Suppressor macrophage treated with lipopolysaccharide for 1 hour (primary cell): ENCODE measurements at regions not wholly inside any gene's neighbourhood (a gene's known extent, or its start where the extent isn't known, plus 50 kb on each side); places are given as distances from the start of the nearest gene placed in this dataset.
"Not testable (repeated sequence)": the region's sequence is repeated elsewhere in the genome, so short reads cannot be mapped to it uniquely, and the experiment has no call there.

ENCODE experiments used
- DNase-seq, 3 donors: peaks; one replicate each; pipeline ENCODE4 v3.0.0-alpha.2; 2020 to 2022

DNA sequence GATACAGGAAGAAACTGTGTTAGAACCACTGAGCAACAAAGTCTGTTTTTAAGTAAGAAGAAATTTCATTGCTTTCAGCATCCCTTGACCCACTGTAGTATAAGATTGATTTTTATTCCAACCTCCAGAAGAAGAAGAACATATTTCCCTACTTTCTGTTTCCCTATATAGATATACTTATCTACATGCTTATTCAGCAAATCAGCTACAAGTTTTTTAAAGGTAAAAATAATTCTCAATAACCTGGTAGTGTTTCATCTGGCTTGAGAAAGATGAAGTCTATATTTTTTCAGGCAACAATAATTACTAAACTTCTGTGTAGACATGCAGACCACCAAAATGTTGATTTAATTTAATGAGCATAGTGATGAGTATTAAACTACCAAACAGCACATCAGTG, 201.0 kb downstream of the OSTF1 start:
- DNase-seq, result no peak

DNA sequence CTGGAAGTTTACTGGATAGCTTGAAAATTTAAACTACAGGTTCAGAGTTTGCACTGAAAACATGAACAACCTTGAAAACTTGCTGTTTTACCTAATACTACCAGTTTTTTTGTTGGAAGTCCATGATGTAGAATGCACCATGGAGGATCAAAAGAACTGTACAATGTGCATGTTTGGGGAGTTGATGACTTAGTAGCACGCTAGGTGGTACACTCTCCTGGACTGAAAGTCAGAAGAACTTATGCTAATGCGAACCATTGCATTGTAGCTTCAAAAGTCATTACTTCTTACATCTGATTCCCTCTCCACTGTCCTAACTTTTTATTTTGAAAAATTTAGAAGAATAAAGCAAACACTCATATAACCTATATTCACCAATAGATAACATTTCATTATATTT, 211.0 kb downstream of the OSTF1 start:
- no peak for DNase-seq

DNA sequence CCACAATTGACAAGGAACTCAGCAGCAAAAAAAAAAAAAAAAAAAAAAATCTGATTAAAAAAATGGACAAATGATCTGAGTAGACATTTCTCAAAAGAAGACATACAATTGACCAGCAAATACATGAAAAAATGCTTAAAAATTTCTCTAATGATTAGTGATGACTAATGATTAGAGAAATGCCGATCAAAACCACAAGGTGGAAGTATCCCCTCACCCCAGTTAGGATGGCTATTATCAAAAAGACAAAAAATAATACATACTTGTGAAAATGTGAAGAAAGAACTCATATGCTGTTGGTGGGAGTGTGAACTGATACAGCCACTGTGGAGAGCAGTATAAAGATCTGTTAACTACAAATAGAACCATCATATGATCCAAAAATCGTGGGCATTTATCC, 245.3 kb downstream of the OSTF1 start:
- peak in 1 of 3 donors; percentile 1 for DNase-seq

DNA sequence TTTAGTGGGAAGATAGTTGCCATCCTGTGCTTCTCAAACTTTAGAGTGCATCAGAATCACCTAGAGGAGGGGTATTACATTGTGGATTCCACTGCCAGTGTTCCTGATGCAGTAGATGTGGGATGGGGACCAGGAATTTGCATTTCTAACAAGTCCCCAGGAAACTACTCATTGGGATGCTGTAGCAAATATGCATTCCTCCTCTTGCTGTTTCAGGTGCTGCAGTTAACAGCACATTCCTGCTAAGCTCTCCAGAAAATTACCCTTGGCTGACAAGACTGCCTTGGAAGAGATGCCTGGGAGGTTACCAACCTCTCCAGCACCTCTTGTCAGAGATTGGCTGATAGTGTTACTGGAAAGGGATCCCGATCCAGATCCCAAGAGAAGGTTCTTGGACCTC, 270.5 kb downstream of the OSTF1 start:
- no peak for DNase-seq

DNA sequence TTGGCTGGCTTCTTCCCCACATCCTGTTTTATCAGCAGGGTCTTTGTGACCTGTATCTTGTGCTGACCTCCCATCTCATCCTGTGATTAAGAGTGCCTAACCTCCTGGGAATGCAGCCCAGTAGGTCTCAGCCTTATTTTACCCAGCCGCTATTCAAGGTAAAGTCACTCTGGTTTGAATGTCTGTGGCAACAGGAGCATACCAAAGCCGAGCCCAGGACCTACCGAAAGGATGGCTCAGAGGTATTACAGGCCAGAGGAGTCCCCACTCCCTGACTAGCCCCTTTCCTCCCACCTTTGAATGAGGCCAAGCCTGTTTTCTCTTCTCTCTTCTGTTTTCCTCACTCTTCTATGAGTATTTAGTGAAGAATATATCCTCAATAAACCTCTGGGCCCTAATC, 271.3 kb downstream of the OSTF1 start:
- DNase-seq, result no peak

DNA sequence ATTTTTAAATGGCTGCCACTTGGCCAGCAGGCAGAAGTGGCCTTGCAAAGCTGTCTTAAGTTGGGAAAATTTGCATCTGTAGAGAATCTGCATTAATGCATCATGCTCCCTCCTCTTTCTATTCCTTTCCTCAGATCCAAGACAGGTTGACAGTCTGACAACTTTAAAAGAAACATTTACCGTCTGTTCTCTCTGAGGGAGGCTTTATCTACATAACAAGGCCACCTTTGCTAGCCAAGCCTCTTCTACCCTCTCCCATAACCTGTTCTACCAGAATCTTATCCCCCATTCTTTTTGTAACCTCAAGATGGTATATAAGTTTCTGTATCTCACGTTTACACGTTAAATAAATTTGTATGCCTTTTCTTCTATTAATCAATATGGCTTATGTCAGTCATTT, 271.9 kb downstream of the OSTF1 start:
- DNase-seq, result no peak

DNA sequence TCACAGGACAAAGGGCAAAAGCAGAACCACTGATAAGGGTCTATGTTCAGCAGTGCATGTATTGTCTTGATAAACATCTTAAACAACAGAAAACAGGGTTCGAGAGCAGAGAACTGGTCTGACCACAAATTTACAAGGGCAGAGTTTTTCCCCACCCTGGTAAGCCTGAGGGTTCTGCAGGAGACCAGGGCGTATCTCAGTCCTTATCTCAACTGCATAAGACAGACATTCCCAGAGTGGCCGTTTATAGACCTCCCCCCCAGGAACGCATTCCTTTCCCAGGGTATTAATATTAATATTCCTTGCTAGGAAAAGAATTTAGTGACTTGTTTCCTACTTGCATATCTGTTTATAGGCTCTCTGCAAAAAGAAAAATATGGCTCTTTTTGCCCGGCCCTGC, 274.1 kb downstream of the OSTF1 start:
- DNase-seq, result not testable (repeated sequence)

DNA sequence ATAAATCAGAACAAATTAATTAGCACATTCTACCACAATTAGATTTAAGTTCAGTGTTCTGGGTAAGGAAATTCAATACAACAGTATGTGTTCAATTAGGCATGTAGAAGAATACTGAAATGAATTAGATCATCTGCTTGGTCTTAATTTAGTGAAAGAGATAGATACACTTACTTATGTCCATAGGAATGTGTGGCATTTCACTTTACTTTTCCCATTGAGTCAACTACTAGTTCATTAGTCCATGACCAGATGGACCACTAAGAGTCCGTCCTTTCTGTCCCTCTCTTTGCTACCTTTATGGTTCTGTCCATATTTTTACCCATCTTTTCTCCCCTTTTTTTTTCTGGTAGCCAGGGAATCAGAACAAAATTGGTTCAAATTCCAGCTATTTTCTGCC, 276.9 kb downstream of the OSTF1 start:
- DNase-seq, result no peak

DNA sequence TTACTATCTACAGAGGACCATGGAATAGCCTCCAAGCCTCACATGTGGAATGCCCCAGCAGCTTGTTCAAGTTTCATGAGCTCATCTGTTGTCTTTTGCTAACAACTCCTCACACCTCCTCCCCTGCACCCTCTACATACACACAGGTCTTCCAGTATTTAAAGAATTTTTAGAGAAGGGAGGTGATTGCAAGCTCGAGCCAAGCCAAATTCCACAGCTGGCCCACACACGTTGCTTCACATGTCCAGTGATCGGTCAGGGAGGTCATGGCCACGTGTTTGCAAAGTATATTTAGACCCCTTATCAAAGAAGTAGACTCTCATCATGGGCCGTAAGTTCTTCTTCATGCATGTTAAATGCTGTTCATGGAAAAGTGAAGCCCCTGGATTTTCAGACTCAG, 281.7 kb downstream of the OSTF1 start:
- DNase-seq, result no peak

DNA sequence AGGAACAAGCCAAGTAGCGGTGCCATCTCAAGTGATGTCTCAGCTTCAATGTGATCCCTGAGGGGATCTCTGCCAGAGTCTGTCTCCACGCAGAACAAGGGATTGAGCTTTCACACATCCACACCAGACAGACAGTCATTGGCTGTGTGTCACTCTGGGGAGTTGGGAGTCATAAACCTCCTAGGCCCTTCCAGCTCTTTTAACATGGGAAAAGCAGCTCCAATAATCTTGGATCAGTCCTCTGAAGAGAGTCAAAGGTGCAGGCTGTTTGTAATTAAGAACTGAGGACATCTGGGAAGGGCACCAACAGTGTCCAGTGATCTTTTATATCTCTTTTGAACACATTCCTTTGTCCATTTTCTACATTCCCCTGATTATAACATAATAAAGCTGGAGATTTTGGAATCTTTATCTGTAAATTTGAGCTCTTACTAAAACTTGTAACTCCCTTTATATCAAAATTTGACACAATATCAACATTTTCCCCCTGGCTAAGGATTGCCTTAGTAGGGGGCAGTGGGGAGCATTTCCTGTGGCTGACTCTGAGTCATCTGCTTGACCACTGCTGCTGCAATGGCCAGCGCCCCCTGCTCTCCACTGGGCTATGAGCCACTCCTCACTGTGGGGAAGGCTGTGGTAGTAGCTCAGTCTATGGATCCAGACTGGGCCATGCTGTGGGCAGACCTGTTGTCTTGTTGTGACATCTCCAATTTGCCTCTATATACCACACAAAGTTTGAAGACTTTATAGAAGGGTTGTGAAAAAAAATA, 284.4 kb downstream of the OSTF1 start:
- DNase-seq, result no peak

DNA sequence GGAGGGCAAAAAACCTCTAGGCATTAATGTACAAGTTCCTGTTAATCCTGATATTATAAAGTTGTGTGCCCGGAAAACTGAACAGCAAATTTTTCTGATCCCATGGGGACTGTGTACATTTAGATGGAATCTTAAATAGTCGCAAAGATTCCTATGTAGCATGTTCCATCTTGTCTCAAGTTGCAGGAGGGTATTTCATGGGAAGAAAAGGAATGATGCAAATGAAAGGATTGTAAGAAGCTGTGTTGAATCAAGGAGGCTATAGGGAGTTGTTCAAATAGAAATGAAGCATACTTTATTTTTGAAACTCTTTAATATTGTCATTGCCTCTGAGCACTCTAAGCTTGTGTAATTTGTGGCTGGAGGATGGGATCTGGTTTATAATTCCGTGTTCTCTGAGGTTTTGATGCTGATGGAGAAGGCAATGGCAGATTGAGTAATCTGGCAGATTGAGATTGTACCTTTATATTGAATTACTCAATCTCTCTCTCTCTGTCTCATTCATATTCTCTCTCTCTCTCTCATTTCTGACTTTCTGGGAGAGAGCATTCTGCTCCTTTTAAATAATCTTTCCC, 288.5 kb downstream of the OSTF1 start:
- no peak for DNase-seq

DNA sequence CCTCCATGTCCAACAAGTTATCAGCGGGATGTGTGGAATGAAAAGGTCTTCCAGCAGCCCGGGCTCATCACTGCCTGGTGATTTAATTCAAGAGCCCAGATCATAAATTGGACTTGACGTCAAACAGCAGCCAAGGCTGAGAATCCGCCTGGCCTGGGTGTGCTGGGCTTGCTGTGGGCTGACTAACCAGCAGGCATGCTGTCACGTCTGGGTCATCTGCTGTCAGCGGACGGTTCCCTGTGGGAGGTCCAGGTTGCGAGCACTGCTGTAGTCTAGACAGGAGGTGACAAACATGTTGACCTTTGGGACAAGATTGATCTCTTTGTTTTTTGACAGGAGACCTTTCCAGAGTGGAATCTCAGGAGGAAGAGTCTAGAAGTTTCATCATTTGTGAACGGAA, 289.7 kb downstream of the OSTF1 start:
- DNase-seq, result no peak

DNA sequence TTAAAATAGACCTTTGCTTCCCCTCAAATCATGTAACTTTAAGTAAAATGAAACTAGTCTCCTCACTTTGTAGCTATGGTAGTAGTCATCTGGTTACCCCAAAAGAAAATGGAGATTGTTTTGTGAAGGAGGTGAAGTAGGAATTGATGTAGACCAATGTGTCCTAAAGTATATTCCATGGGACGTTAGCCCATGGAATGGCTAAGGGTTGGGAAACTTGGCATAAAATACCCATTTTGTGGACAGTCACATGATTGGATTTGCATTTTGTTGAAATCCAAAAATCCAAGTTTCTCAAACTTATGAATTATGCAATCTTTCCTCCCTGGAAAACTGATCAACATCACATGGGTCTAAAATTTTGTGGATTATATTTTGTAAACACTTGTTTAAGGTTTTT, 290.6 kb downstream of the OSTF1 start:
- no peak for DNase-seq

DNA sequence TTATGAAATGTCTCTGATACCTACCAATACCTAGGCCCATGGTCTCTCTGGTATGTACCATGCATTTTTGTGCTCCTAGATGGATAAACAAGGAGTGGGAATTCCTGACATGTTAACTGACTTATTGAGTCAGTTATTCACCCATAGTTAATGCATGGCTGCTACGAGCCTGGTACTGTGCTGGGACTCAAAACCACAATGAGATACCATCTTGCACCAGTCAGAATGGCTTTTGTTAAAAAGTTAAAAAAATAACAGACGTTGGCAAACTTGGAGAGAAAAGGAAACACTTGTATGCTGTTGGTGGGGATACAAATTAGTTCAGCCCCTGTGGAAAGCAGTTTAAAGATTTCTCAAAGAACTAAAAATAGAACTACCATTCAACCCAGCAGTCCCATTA, 293.8 kb downstream of the OSTF1 start:
- no peak for DNase-seq

DNA sequence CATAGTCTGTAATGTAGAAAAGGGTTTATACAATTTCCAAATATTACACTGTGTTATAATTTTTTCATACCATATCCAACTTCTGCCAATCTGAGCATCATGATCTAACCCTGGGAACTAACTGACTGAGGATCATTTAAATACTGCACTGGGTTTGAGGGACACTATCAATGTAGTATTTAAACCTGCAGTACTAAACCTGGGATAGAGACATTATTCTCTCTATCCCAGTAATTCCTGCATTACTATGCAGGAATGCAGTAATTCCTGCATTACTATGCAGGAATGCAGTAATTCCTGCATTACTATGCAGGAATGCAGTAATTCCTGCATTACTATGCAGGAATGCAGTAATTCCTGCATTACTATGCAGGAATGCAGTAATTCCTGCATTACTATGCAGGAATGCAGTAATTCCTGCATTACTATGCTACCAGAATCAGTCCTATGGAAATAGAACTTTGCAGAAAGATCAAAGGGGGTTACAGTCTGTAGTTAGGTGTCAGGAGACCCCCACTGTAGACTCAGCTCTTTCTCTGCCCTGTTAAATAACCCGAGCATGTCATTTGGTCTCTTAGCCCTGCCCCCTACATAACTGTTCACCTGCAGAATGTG, 295.2 kb downstream of the OSTF1 start:
- not testable (repeated sequence) for DNase-seq

DNA sequence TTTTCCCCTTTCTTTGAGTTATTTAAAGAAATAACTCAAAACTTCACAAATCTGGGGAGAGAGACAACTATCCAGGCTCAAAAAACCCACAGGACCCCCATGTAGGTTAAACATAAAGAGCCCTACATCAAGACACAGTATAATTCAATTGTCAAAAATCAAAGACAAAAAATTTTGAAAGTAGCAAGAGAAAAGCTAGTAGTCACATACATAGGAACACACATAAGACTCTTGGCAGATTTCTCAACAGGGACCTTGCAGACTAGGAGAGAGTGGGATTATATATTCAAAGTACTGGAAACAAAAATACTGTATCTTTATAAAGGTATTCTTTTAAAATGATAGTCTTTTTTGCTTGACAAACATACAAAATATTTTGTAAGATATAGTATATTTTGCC, 296.9 kb downstream of the OSTF1 start:
- DNase-seq, result no peak

DNA sequence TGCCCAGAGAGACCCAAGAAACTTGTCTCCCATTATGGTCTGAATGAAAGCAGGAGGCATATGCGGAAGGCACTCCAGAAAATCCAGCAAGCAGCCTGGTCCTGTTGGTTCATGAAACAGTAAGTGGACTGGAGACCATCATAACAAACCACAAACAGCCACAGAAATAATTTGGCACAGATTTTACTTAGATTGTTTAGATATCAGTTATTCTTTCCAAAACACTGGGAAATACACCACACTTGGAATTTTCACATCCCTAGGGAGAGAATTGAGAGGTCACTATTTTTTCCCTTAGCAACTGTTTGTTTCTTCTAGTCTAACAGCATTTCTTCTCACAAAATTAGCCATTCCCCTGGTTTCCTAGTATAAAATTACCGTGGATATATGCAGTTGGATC, 300.8 kb downstream of the OSTF1 start:
- no peak for DNase-seq

DNA sequence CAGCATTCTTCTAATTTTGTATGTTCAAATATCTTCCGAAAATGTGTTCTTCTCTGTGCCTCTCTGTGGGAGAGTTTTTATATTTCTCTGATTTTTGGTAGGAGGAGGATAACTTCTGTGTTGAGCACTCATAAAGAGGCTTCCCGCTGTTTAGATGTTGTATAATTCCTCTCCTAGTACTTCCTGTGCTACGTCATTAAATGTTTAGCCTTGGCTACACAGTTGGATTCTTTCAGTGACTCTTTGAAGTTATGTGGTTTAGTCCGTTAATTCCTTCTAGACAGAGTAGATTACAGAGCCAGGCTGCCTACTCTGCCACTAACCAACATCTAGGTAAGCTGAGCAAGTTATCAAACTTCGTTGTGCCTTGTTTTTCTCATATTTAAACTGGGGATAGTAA, 302.6 kb downstream of the OSTF1 start:
- no peak for DNase-seq

DNA sequence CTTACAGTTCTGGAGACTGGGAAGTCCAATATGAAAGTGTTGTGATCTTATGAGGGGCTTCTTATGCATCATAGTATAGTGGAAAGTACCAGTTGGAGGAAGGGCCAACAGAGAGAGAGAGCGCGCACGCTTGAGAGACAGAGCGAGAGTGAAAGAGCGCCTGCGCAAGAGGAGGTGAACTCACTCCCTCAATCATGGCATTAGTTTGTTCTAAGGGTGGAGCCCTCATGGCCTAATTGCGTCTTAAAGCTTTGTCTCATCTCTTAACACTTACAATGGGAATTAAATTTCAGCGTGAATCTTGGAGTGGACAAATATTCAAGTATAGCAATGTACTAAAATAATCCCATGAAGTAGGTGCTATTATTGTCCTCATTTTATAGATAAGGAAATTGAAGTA, 303.2 kb downstream of the OSTF1 start:
- DNase-seq, result no peak

DNA sequence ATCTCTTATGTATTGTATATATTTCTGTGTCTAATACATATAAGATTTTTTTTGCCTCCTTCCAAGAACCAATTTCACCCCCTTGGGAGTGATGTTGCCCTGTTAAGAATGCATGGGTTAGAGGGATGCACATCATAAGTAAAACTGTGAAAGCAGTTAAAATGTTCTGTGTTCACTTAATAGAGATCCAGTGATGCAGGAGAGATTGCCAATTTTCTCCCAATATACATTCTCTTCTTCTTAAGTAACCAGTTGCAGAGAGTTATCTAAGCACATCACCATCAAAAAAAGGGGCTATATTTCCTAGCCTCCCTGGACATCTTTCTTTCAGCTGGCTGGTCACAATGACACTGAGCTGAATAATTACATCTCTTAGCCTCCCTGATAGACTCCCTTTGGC, 307.0 kb downstream of the OSTF1 start:
- DNase-seq, result no peak

DNA sequence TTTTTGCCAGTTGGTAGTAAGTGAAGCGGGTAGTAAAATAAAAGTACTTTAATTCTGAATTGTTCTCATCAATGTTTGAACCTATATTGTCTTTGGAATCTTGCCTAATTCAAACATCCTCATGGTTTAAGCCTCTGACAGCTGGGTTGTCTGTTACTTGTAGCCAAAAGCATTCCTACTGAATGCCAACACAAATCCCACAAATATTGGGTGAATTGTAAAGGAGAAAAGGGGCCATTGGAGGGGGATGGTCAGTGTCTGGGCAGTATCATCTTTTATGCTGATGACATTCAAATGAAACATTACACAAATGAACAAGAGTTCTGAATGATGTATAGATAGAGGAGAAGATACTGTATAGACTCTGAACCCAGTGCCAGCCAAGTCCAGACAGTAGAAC, 309.5 kb downstream of the OSTF1 start:
- DNase-seq, result no peak

DNA sequence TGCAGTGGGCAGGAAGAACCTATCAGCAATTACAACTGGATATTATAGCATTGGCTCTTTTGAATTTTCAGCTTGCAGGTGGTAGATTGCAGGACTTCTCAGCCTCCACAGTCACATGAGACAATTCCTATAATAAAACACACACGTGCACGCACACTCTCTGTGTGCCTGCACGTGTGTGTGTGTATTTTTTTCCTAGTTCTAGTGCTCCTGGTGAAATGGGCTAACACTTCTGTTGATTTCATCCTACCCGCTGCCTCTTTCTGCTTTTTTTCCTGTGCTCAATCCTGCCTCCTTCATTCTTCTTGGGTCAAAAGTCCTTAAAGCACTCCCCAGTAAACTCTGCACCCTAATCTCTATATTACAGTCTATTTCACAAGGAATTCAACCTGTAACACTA, 320.1 kb downstream of the OSTF1 start:
- DNase-seq, result no peak

DNA sequence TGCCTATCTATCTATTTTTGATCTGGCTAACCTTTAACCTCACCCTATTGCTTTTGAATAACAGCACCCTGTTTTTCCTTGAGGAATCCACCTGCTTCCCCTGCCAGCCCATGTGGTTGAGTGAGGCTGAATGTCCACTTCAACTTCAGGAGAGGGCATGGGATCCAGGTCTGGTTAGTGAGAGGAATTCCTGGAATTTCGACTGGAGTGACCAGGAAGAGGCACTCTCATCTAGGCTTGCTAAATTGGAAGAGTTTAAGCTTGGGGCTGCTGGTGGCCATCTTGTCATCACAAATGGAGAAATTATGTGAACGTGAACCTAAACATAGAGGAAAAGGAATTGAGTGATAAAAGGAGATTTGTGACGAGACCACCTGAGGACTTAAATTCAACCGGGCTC, 322.1 kb downstream of the OSTF1 start:
- DNase-seq, result no peak

DNA sequence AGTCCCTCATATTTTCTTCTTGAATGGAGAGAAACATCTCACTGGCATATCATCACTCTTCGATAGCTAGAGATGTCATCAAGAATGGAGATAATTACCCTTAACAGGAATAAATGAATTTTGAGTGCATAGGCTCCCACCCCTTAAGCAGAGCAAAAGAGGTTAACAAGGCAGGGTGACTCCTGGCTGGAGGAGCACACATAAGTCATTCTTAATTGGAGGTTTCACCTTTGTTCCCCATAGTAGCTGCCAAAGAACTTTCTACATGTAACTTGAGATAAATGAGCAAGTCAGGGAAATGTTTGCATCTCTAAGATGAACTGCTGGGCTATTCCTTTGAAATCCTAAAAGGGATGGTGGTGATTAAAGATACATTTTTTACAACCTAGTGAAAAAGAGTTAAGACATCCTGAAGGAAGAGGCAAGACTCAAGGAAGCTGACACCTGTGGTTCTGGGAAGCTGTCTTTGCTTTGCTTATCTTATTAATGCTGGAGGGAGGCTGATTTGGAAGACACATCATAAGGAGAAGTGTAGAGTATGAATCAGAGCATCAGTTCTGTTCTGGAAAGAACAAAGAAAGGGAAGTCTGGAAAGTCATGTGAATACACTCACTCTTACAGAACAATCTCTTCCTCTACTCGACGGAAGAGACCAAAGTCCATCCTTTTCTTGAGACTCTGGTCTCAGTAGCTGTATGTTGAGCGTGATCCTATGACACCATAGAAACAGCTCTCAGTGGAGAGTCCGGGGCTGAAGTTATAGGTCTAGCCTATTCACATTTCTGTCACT, 326.3 kb downstream of the OSTF1 start:
- DNase-seq, result peak; percentile 3 to 36 (median 34)
